Amygdala (tissue), 56 donors: ENCODE measurements at regions not wholly inside any gene's neighbourhood (a gene's known extent, or its start where the extent isn't known, plus 50 kb on each side); places are given as distances from the start of the nearest gene placed in this dataset.
"Not testable (repeated sequence)": the region's sequence is repeated elsewhere in the genome, so short reads cannot be mapped to it uniquely, and the experiment has no call there.

Experiments used
- DNase-seq, 56 donors: peaks; one replicate each; lab custom pipeline; 2025; lab: John Stamatoyannopoulos, UW

GRCh38 chr5:12109075-12109688, 204.9 kb upstream of the CTNND2 start:
- DNase-seq, result no peak

GRCh38 chr5:12102151-12102550, 197.9 kb upstream of the CTNND2 start:
- no peak for DNase-seq

- DNase-seq, result no peak
These were observed 196.3 kb upstream of the CTNND2 start for GRCh38 chr5:12100542-12100941.

- DNase-seq, result no peak
These were observed 195.1 kb upstream of the CTNND2 start for GRCh38 chr5:12099296-12099695.

- DNase-seq, result no peak
These were observed 191.6 kb upstream of the CTNND2 start for GRCh38 chr5:12095808-12096281.

- no peak for DNase-seq
These were observed 189.3 kb upstream of the CTNND2 start for GRCh38 chr5:12093586-12093985.

GRCh38 chr5:12080761-12081160, 176.5 kb upstream of the CTNND2 start:
- DNase-seq, result no peak

GRCh38 chr5:12078286-12078685, 174.0 kb upstream of the CTNND2 start:
- DNase-seq, result not testable (repeated sequence)

- no peak for DNase-seq
These were observed 169.2 kb upstream of the CTNND2 start for GRCh38 chr5:12073426-12073825.

GRCh38 chr5:12072441-12072840, 168.2 kb upstream of the CTNND2 start:
- DNase-seq, result no peak

- DNase-seq, result no peak
These were observed 167.2 kb upstream of the CTNND2 start for GRCh38 chr5:12071455-12071854.

GRCh38 chr5:12023614-12024241, 119.5 kb upstream of the CTNND2 start:
- DNase-seq, result peak in 2 of 56 donors; percentile 9 to 45

GRCh38 chr5:12022444-12022843, 118.2 kb upstream of the CTNND2 start:
- no peak for DNase-seq

GRCh38 chr5:12019306-12019705, 115.1 kb upstream of the CTNND2 start:
- no peak for DNase-seq

- no peak for DNase-seq
These were observed 112.8 kb upstream of the CTNND2 start for GRCh38 chr5:12017007-12017406.

- DNase-seq, result no peak
These were observed 112.0 kb upstream of the CTNND2 start for GRCh38 chr5:12016159-12016746.

- no peak for DNase-seq
These were observed 109.1 kb upstream of the CTNND2 start for GRCh38 chr5:12013351-12013750.

GRCh38 chr5:12003680-12004079, 99.4 kb upstream of the CTNND2 start:
- DNase-seq, result no peak

- no peak for DNase-seq
These were observed 94.2 kb upstream of the CTNND2 start for GRCh38 chr5:11998397-11998796.

GRCh38 chr5:11997942-11998341, 93.7 kb upstream of the CTNND2 start:
- no peak for DNase-seq

- DNase-seq, result no peak
These were observed 88.3 kb upstream of the CTNND2 start for GRCh38 chr5:11992518-11992917.

GRCh38 chr5:11985993-11986392, 81.7 kb upstream of the CTNND2 start:
- DNase-seq, result no peak
